ENCODE measurements at regions not wholly inside any gene's neighbourhood (a gene's known extent, or its start where the extent isn't known, plus 50 kb on each side); places are given as distances from the start of the nearest gene placed in this dataset.

GRCh38 chrX:39638526-39638925 lies 459.2 kb downstream of the BCOR start:
- Histone ChIP-seq H3K36me3 (no peaks in the 10 kb centered on the region), H3K4me1 (ENCODE audit: insufficient read depth) (no peaks in the 10 kb centered on the region), H3K27me3 (no peaks in the 10 kb centered on the region), H3K4me3 (no peak overlapping the region), H3K9me3 (no peaks in the 10 kb centered on the region), H3K27ac (no peak overlapping the region)
- no peak for TF ChIP-seq CTCF (IDR thresholded peaks at IDR 0.05)
- no peak for TF ChIP-seq EP300 (IDR thresholded peaks at IDR 0.05)
- no peak for TF ChIP-seq POLR2A (IDR thresholded peaks at IDR 0.05)
- WGBS, 3 donors = 67 to 69% (median 69%) methylated on average over 2 of the region's 2 CpGs
- intact Hi-C loops (cut with DNase I) = no loop called here
- no peak for DNase-seq

GRCh38 chrX:39639871-39640270 lies 457.9 kb downstream of the BCOR start:
- Histone ChIP-seq H3K27me3 (no peaks in the 10 kb centered on the region), H3K4me3 (no peak overlapping the region), H3K4me1 (ENCODE audit: insufficient read depth) (peaks cover 2% of the 10 kb centered on the region), H3K36me3 (no peaks in the 10 kb centered on the region), H3K27ac (no peak overlapping the region), H3K9me3 (no peaks in the 10 kb centered on the region)
- DNase-seq = no peak
- 73 to 90% (median 81%) methylated on average over 4 of the region's 4 CpGs for WGBS, 3 donors
- TF ChIP-seq EP300 (IDR thresholded peaks at IDR 0.05) (no peak), POLR2A (IDR thresholded peaks at IDR 0.05) (no peak), CTCF (IDR thresholded peaks at IDR 0.05) (no peak)
- intact Hi-C loops (cut with DNase I) = no loop called here

- intact Hi-C loops (cut with DNase I) = no loop called here
- WGBS, 3 donors = 70 to 88% (median 76%) methylated on average over 2 of the region's 2 CpGs
- Histone ChIP-seq H3K36me3 (no peaks in the 10 kb centered on the region), H3K4me3 (no peak overlapping the region), H3K27ac (no peak overlapping the region), H3K9me3 (no peaks in the 10 kb centered on the region), H3K4me1 (ENCODE audit: insufficient read depth) (peaks cover 4% of the 10 kb centered on the region), H3K27me3 (no peaks in the 10 kb centered on the region)
- TF ChIP-seq EP300 (IDR thresholded peaks at IDR 0.05) (no peak), CTCF (IDR thresholded peaks at IDR 0.05) (no peak), POLR2A (IDR thresholded peaks at IDR 0.05) (no peak)
- DNase-seq = no peak
Observed at GRCh38 chrX:39640866-39641265, 456.9 kb downstream of the BCOR start.

GRCh38 chrX:39642071-39642470 lies 455.7 kb downstream of the BCOR start:
- DNase-seq = peak in 4 of 5 donors; percentile 26 to 58 (median 30)
- Histone ChIP-seq H3K4me1 (ENCODE audit: insufficient read depth) (peaks cover 4% of the 10 kb centered on the region), H3K27me3 (no peaks in the 10 kb centered on the region), H3K27ac (no peak overlapping the region), H3K36me3 (no peaks in the 10 kb centered on the region), H3K9me3 (no peaks in the 10 kb centered on the region), H3K4me3 (no peak overlapping the region)
- intact Hi-C loops (cut with DNase I) = no loop called here
- no peak for TF ChIP-seq EP300 (IDR thresholded peaks at IDR 0.05)
- TF ChIP-seq CTCF (IDR thresholded peaks at IDR 0.05) = no peak
- no peak for TF ChIP-seq POLR2A (IDR thresholded peaks at IDR 0.05)
- WGBS, 3 donors = 29 to 46% (median 34%) methylated on average over 10 of the region's 10 CpGs

GRCh38 chrX:39643550-39643949 lies 454.2 kb downstream of the BCOR start:
- Histone ChIP-seq H3K27ac (no peak overlapping the region), H3K4me3 (no peak overlapping the region), H3K9me3 (no peaks in the 10 kb centered on the region), H3K4me1 (ENCODE audit: insufficient read depth) (peaks cover 4% of the 10 kb centered on the region), H3K27me3 (no peaks in the 10 kb centered on the region), H3K36me3 (no peaks in the 10 kb centered on the region)
- no peak for DNase-seq
- intact Hi-C loops (cut with DNase I) = no loop called here
- 75 to 88% (median 77%) methylated on average over 3 of the region's 3 CpGs for WGBS, 3 donors
- TF ChIP-seq POLR2A (IDR thresholded peaks at IDR 0.05) (no peak), EP300 (IDR thresholded peaks at IDR 0.05) (no peak)

Data from ovary (tissue), 7 donors.